ENCODE measurements at regions not wholly inside any gene's neighbourhood (a gene's known extent, or its start where the extent isn't known, plus 50 kb on each side); places are given as distances from the start of the nearest gene placed in this dataset.

- no peak for DNase-seq
Measured at GRCh38 chr15:69629631-69630161, 177.1 kb downstream of the RPLP1 start.

GRCh38 chr15:69631005-69631404 lies 178.4 kb downstream of the RPLP1 start:
- no peak for DNase-seq

GRCh38 chr15:69631978-69632377 lies 179.4 kb downstream of the RPLP1 start:
- DNase-seq = no peak

GRCh38 chr15:69634860-69635259 lies 182.2 kb downstream of the RPLP1 start:
- no peak for DNase-seq

GRCh38 chr15:69636169-69636915 lies 183.7 kb downstream of the RPLP1 start:
- no peak for DNase-seq

GRCh38 chr15:69637818-69638217 lies 185.2 kb downstream of the RPLP1 start:
- DNase-seq = no peak

- no peak for DNase-seq
Measured at GRCh38 chr15:69643476-69643875, 190.9 kb downstream of the RPLP1 start.

GRCh38 chr15:69643971-69644370 lies 191.4 kb downstream of the RPLP1 start:
- DNase-seq = no peak

GRCh38 chr15:69644876-69645275 lies 192.3 kb downstream of the RPLP1 start:
- no peak for DNase-seq

- no peak for DNase-seq
Measured at GRCh38 chr15:69647142-69647513, 194.5 kb downstream of the RPLP1 start.

GRCh38 chr15:69648212-69648611 lies 195.6 kb downstream of the RPLP1 start:
- no peak for DNase-seq

- no peak for DNase-seq
Measured at GRCh38 chr15:69648775-69649735, 196.4 kb downstream of the RPLP1 start.

GRCh38 chr15:69652293-69652692 lies 199.7 kb downstream of the RPLP1 start:
- DNase-seq = no peak

GRCh38 chr15:69652751-69653305 lies 200.2 kb downstream of the RPLP1 start:
- DNase-seq = no peak

GRCh38 chr15:69653306-69653705 lies 200.7 kb downstream of the RPLP1 start:
- DNase-seq = no peak

GRCh38 chr15:69653846-69654245 lies 201.2 kb downstream of the RPLP1 start:
- DNase-seq = no peak

GRCh38 chr15:69656271-69657030 lies 203.8 kb downstream of the RPLP1 start:
- no peak for DNase-seq

- DNase-seq = no peak
Measured at GRCh38 chr15:69657626-69658025, 205.0 kb downstream of the RPLP1 start.

GRCh38 chr15:69658411-69658945 lies 205.9 kb downstream of the RPLP1 start:
- no peak for DNase-seq

GRCh38 chr15:69659454-69660050 lies 206.9 kb downstream of the RPLP1 start:
- DNase-seq = no peak

- DNase-seq = no peak
Measured at GRCh38 chr15:69660114-69660513, 207.5 kb downstream of the RPLP1 start.

Measured in NCI-H1048 (cell line).